ENCODE measurements at regions not wholly inside any gene's neighbourhood (a gene's known extent, or its start where the extent isn't known, plus 50 kb on each side); places are given as distances from the start of the nearest gene placed in this dataset.

- 56% methylated on average over 4 of the region's 4 CpGs for WGBS
- Histone ChIP-seq H3K36me3 (ENCODE audit: insufficient read depth) (no peaks in the 10 kb centered on the region), H3K4me3 (ENCODE audit: low read depth, low read length) (no peak overlapping the region), H3K27ac (ENCODE audit: low read depth) (no peak overlapping the region), H3K4me1 (ENCODE audit: insufficient read depth) (no peaks in the 10 kb centered on the region)
- no peak for DNase-seq (ENCODE audit: extremely low spot score)
These were observed 109.5 kb upstream of the PFN2 start for GRCh38 chr3:150080058-150080730.

GRCh38 chr3:150079029-150079739, 108.5 kb upstream of the PFN2 start:
- Histone ChIP-seq H3K27ac (ENCODE audit: low read depth) (no peak overlapping the region), H3K4me3 (ENCODE audit: low read depth, low read length) (no peak overlapping the region), H3K4me1 (ENCODE audit: insufficient read depth) (no peaks in the 10 kb centered on the region), H3K36me3 (ENCODE audit: insufficient read depth) (no peaks in the 10 kb centered on the region)
- WGBS: 50% methylated on average over 5 of the region's 5 CpGs
- no peak for DNase-seq (ENCODE audit: extremely low spot score)

DNA sequence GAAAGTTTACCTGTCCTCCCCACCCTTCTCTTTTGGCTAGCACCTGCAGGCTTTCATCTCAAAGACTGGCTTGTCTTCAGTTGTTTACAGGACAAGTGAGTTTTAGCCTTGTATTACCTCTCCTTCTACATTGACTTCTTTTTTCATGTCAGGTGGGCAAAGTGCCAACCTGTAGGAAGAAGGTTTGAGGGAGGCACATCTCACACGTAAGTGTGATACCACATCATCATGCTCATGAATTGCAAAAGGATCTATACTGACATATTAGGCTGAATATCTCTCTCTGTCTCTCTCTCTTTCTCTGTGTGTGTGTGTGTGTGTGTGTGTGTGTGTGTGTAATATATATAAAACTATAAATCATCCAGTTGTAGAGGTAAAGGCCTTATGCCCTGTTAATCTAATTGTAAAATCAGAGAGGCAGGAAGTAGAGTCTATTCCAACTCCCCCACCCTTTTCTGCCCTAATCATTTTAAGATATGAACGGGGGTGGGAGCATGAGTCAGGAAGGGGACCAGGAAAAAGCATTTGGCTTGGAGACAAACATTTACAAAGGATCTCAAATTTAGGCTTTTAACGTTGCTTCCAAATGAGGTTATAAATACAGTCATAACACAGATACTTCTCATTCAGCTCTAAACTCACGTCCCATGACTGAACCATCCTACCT, 107.0 kb upstream of the PFN2 start:
- DNase-seq (ENCODE audit: extremely low spot score): no peak
- no peaks in the 10 kb centered on the region for H3K36me3 ChIP-seq (ENCODE audit: insufficient read depth)
- H3K4me1 ChIP-seq (ENCODE audit: insufficient read depth): no peaks in the 10 kb centered on the region
- no peak overlapping the region for H3K27ac ChIP-seq (ENCODE audit: low read depth)
- no peak overlapping the region for H3K4me3 ChIP-seq (ENCODE audit: low read depth, low read length)
- WGBS: 47% methylated on average over 4 of the region's 4 CpGs

GRCh38 chr3:150077107-150077506, 106.4 kb upstream of the PFN2 start:
- H3K4me3 ChIP-seq (ENCODE audit: low read depth, low read length): no peak overlapping the region
- no peak overlapping the region for H3K27ac ChIP-seq (ENCODE audit: low read depth)
- no peaks in the 10 kb centered on the region for H3K36me3 ChIP-seq (ENCODE audit: insufficient read depth)
- no peak for DNase-seq (ENCODE audit: extremely low spot score)
- no peaks in the 10 kb centered on the region for H3K4me1 ChIP-seq (ENCODE audit: insufficient read depth)
- 82% methylated on average over 3 of the region's 3 CpGs for WGBS

DNA sequence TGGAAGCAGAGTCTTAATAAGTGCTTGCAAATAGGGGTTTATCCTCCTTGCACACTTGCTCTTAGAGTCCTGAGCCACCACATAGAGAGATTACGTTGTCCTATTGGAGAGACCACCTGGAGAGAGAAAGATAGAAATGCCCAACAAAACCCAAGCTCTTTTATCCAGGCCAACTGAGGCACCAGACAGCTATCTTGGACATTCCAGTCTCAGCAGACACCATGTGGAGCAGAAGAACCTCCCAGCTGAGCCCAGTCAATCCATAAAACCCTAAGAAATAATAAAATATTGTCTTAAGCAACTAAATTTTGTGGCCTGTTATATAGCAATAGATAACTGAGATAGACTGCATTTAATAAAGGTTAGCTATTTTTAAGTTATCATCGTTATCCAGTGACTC, 105.7 kb upstream of the PFN2 start:
- Histone ChIP-seq H3K27ac (ENCODE audit: low read depth) (no peak overlapping the region), H3K36me3 (ENCODE audit: insufficient read depth) (no peaks in the 10 kb centered on the region), H3K4me3 (ENCODE audit: low read depth, low read length) (no peak overlapping the region), H3K4me1 (ENCODE audit: insufficient read depth) (no peaks in the 10 kb centered on the region)
- no peak for DNase-seq (ENCODE audit: extremely low spot score)
- 98% methylated on average over 2 of the region's 2 CpGs for WGBS

- no peak overlapping the region for H3K4me3 ChIP-seq (ENCODE audit: low read depth, low read length)
- H3K27ac ChIP-seq (ENCODE audit: low read depth): no peak overlapping the region
- H3K4me1 ChIP-seq (ENCODE audit: insufficient read depth): no peaks in the 10 kb centered on the region
- no peak for DNase-seq (ENCODE audit: extremely low spot score)
- 91% methylated on average over 11 of the region's 11 CpGs for WGBS
- no peaks in the 10 kb centered on the region for H3K36me3 ChIP-seq (ENCODE audit: insufficient read depth)
These were observed 104.7 kb upstream of the PFN2 start for GRCh38 chr3:150075417-150075865.

DNA sequence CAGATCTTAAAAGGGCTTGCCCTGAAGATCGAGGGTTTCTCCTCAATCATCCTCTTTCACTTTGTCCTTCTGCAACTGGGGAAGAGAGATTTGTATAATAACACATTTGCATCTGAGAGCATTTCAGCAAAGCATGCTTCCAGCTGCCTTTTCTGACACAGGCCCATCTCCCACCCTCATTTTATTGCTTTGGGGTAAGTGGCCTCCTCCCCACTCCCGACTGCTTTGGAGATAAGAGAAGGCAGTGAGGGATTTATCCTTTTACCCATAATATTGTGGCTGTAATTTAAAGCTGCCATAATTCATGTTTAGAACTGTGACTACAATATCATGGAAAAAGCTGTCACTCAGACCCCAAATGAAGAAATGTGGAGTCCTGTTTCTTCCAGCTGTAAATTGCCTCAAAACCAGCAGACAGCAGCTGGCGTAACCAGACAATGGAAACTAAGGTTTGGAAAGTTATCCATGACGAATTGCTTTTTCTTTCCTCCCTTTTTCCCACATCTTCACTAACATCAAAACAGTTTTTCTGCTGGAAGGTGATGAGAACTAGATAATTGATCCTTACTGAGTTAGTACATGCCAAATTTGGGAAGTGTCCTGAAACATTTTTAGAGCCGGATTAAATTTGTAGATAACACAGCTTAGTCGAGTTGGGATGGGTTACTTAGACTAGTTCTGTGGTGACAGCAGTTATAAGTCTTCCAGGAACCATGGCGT, 104.2 kb upstream of the PFN2 start:
- WGBS: 28% methylated on average over 7 of the region's 7 CpGs
- Histone ChIP-seq H3K4me1 (ENCODE audit: insufficient read depth) (no peaks in the 10 kb centered on the region), H3K27ac (ENCODE audit: low read depth) (no peak overlapping the region), H3K4me3 (ENCODE audit: low read depth, low read length) (no peak overlapping the region), H3K36me3 (ENCODE audit: insufficient read depth) (no peaks in the 10 kb centered on the region)
- no peak for DNase-seq (ENCODE audit: extremely low spot score)

- H3K4me1 ChIP-seq (ENCODE audit: insufficient read depth): no peaks in the 10 kb centered on the region
- no peak for DNase-seq (ENCODE audit: extremely low spot score)
- no peak overlapping the region for H3K27ac ChIP-seq (ENCODE audit: low read depth)
- H3K36me3 ChIP-seq (ENCODE audit: insufficient read depth): no peaks in the 10 kb centered on the region
- H3K4me3 ChIP-seq (ENCODE audit: low read depth, low read length): no peak overlapping the region
- WGBS: 86% methylated on average over 3 of the region's 3 CpGs
These were observed 103.6 kb upstream of the PFN2 start for GRCh38 chr3:150074277-150074676.

- Histone ChIP-seq H3K36me3 (ENCODE audit: insufficient read depth) (no peaks in the 10 kb centered on the region), H3K4me1 (ENCODE audit: insufficient read depth) (no peaks in the 10 kb centered on the region), H3K27ac (ENCODE audit: low read depth) (no peak overlapping the region), H3K4me3 (ENCODE audit: low read depth, low read length) (no peak overlapping the region)
- DNase-seq (ENCODE audit: extremely low spot score): no peak
- 98% methylated on average over 1 of the region's 1 CpG for WGBS
These were observed 102.8 kb upstream of the PFN2 start for GRCh38 chr3:150073513-150073912.

- 88% methylated on average over 2 of the region's 2 CpGs for WGBS
- H3K36me3 ChIP-seq (ENCODE audit: insufficient read depth): no peaks in the 10 kb centered on the region
- no peaks in the 10 kb centered on the region for H3K4me1 ChIP-seq (ENCODE audit: insufficient read depth)
- H3K27ac ChIP-seq (ENCODE audit: low read depth): no peak overlapping the region
- DNase-seq (ENCODE audit: extremely low spot score): no peak
- H3K4me3 ChIP-seq (ENCODE audit: low read depth, low read length): no peak overlapping the region
These were observed 102.3 kb upstream of the PFN2 start for GRCh38 chr3:150073031-150073430.

DNA sequence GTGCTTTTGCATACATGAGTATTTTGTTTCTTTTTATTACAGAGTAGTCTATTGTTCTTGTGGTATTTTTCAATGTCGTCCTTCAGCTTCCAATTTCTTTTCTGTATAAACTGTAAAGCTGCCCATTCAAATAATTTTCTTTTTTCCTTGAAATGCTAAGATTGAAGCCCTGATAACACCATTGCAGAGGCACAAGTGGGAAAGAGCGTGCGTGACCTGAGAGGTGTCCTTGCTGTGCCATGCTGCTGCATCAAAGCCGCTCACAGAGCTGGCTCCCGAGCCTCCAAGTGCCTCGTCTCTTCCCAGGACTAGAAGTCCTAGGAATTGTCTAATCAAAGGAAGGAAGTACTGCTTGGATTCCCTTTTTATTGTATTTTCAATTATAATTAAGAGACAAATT, 101.9 kb upstream of the PFN2 start:
- Histone ChIP-seq H3K36me3 (ENCODE audit: insufficient read depth) (no peaks in the 10 kb centered on the region), H3K4me1 (ENCODE audit: insufficient read depth) (no peaks in the 10 kb centered on the region), H3K27ac (ENCODE audit: low read depth) (no peak overlapping the region), H3K4me3 (ENCODE audit: low read depth, low read length) (no peak overlapping the region)
- WGBS: 94% methylated on average over 6 of the region's 6 CpGs
- DNase-seq (ENCODE audit: extremely low spot score): no peak

GRCh38 chr3:150070271-150070670, 99.6 kb upstream of the PFN2 start:
- Histone ChIP-seq H3K27ac (ENCODE audit: low read depth) (no peak overlapping the region), H3K36me3 (ENCODE audit: insufficient read depth) (no peaks in the 10 kb centered on the region), H3K4me1 (ENCODE audit: insufficient read depth) (no peaks in the 10 kb centered on the region), H3K4me3 (ENCODE audit: low read depth, low read length) (no peak overlapping the region)
- no peak for DNase-seq (ENCODE audit: extremely low spot score)
- WGBS: 95% methylated on average over 4 of the region's 4 CpGs

GRCh38 chr3:150069633-150070032, 98.9 kb upstream of the PFN2 start:
- DNase-seq (ENCODE audit: extremely low spot score): no peak
- Histone ChIP-seq H3K36me3 (ENCODE audit: insufficient read depth) (no peaks in the 10 kb centered on the region), H3K4me3 (ENCODE audit: low read depth, low read length) (no peak overlapping the region), H3K4me1 (ENCODE audit: insufficient read depth) (no peaks in the 10 kb centered on the region), H3K27ac (ENCODE audit: low read depth) (no peak overlapping the region)
- 52% methylated on average over 1 of the region's 1 CpG for WGBS
